Keratinocyte (primary cell): ENCODE measurements at regions not wholly inside any gene's neighbourhood (a gene's known extent, or its start where the extent isn't known, plus 50 kb on each side); places are given as distances from the start of the nearest gene placed in this dataset.

ENCODE experiments used
- DNase-seq: peaks from one replicate; pipeline ENCODE4 v3.0.0-alpha.2; 2011; ENCODE audit warnings: low read depth, missing footprints, low spot score
- FAIRE-seq: peaks from 2 replicates; lab custom pipeline; 2011; peaks lifted over from hg19 to GRCh38; lab: Jason Lieb, UNC
- H2AFZ ChIP-seq: 2 replicates; pipeline ENCODE4 v1.6.0; 2012; ENCODE audit warnings: low read length, control low read depth, inconsistent platforms; ENCODE audit not compliant: control insufficient read depth
- H3K27ac ChIP-seq: 2 replicates; pipeline ENCODE4 v1.5.1; 2011; ENCODE audit warnings: low read length; ENCODE audit not compliant: control insufficient read depth, insufficient read depth
- H3K27me3 ChIP-seq: 3 replicates; pipeline ENCODE4 v1.6.0; 2011; ENCODE audit warnings: low read length; ENCODE audit not compliant: control insufficient read depth, insufficient read depth; ENCODE audit errors: extremely low read depth
- H3K36me3 ChIP-seq, 2 experiments: 2 replicates in 1 of 2; 3 replicates in 1 of 2; pipeline ENCODE4 v1.5.1; 2011; ENCODE audit warnings: low read length in 2 of 2, mild to moderate bottlenecking in 1 of 2; ENCODE audit not compliant: control insufficient read depth in 2 of 2, insufficient read depth in 2 of 2; ENCODE audit errors: extremely low read depth in 1 of 2
- H3K4me1 ChIP-seq: 3 replicates; pipeline ENCODE4 v1.5.1; 2011; ENCODE audit warnings: low read length; ENCODE audit not compliant: control insufficient read depth, insufficient read depth; ENCODE audit errors: extremely low read depth
- H3K4me2 ChIP-seq: 3 replicates; pipeline ENCODE4 v1.6.0; 2011; ENCODE audit warnings: low read depth, low read length; ENCODE audit not compliant: control insufficient read depth, insufficient read depth; ENCODE audit errors: extremely low read depth
- H3K4me3 ChIP-seq, 3 experiments: fragments of 200-600 bp in 1 of 3; sonication (generic) in 1 of 3; 2 replicates in 2 of 3; 3 replicates in 1 of 3; pipeline ENCODE4 v1.5.1; 2011 to 2016; ENCODE audit warnings: low read length in 3 of 3, mild to moderate bottlenecking in 3 of 3, control low read depth in 2 of 3, inconsistent platforms in 1 of 3, low read depth in 1 of 3, mixed read lengths in 1 of 3, mixed run types in 1 of 3, moderate library complexity in 1 of 3; ENCODE audit not compliant: control insufficient read depth in 2 of 3, insufficient read depth in 2 of 3; ENCODE audit errors: extremely low read depth in 1 of 3
- H3K79me2 ChIP-seq: 2 replicates; pipeline ENCODE4 v1.6.0; 2012; ENCODE audit warnings: low read length; ENCODE audit not compliant: control insufficient read depth, insufficient read depth
- H3K9ac ChIP-seq: 3 replicates; pipeline ENCODE4 v1.6.0; 2011; ENCODE audit warnings: low read length; ENCODE audit not compliant: control insufficient read depth, insufficient read depth; ENCODE audit errors: extremely low read depth
- H3K9me1 ChIP-seq: 3 replicates; pipeline ENCODE4 v1.6.0; 2011; ENCODE audit warnings: low read length; ENCODE audit not compliant: control insufficient read depth, insufficient read depth; ENCODE audit errors: extremely low read depth
- H3K9me3 ChIP-seq: 2 replicates; pipeline ENCODE4 v1.5.1; 2012; ENCODE audit warnings: low read depth, low read length; ENCODE audit not compliant: control insufficient read depth
- H4K20me1 ChIP-seq: 3 replicates; pipeline ENCODE4 v1.6.0; 2011; ENCODE audit warnings: low read length; ENCODE audit not compliant: control insufficient read depth, insufficient read depth; ENCODE audit errors: extremely low read depth
- EZH2 ChIP-seq: IDR thresholded peaks from one replicate; pipeline ENCODE4 v1.6.1; 2012; ENCODE audit warnings: inconsistent platforms, mild to moderate bottlenecking, low read length, moderate library complexity
- dilution Hi-C: fragments of 300-500 bp; cut with MboI; formaldehyde crosslinking; loops from one replicate; pipeline ENCODE4 v1.7.0; 2020; ENCODE audit warnings: low sequenced_read_pairs; ENCODE audit not compliant: extremely low pct_ligation_motif_present
- TF ChIP-seq, protein P1 (sequence below), 3 experiments: IDR thresholded peaks in 1 of 3; conservative IDR thresholded peaks in 1 of 3; optimal IDR thresholded peaks in 1 of 3; 2 replicates in 2 of 3; 3 replicates in 1 of 3; pipeline versions ENCODE3 to v1.5.1; 2011; ENCODE audit warnings: low read length in 3 of 3, mild to moderate bottlenecking in 3 of 3, moderate library complexity in 2 of 3, control low read depth in 1 of 3, inconsistent platforms in 1 of 3; ENCODE audit not compliant: insufficient read depth in 2 of 3; ENCODE audit errors: extremely low read depth in 1 of 3

GRCh38 chr5:174235221-174236011, 189.9 kb downstream of the NSG2 start:
- no peak overlapping the region for H3K9ac ChIP-seq
- TF ChIP-seq EZH2, result no peak
- TF ChIP-seq, protein P1, sequence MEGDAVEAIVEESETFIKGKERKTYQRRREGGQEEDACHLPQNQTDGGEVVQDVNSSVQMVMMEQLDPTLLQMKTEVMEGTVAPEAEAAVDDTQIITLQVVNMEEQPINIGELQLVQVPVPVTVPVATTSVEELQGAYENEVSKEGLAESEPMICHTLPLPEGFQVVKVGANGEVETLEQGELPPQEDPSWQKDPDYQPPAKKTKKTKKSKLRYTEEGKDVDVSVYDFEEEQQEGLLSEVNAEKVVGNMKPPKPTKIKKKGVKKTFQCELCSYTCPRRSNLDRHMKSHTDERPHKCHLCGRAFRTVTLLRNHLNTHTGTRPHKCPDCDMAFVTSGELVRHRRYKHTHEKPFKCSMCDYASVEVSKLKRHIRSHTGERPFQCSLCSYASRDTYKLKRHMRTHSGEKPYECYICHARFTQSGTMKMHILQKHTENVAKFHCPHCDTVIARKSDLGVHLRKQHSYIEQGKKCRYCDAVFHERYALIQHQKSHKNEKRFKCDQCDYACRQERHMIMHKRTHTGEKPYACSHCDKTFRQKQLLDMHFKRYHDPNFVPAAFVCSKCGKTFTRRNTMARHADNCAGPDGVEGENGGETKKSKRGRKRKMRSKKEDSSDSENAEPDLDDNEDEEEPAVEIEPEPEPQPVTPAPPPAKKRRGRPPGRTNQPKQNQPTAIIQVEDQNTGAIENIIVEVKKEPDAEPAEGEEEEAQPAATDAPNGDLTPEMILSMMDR (optimal IDR thresholded peaks at IDR 0.05 in 1 of 3, IDR thresholded peaks at IDR 0.05 in 1 of 3, conservative IDR thresholded peaks at IDR 0.05 in 1 of 3; ENCODE audit: extremely low read depth in 1 of 3, insufficient read depth in 2 of 3, low read length in 3 of 3), result no peak
- no peaks in the 10 kb centered on the region for H4K20me1 ChIP-seq
- dilution Hi-C loops, result no loop called here
- DNase-seq (no peak), FAIRE-seq (no peak)
- H3K79me2 ChIP-seq, result no peaks in the 10 kb centered on the region
- H3K27ac ChIP-seq, result no peak overlapping the region
- no peaks in the 10 kb centered on the region for H3K4me1 ChIP-seq
- no peak overlapping the region for H3K4me2 ChIP-seq
- H3K9me3 ChIP-seq, result peaks cover 4% of the 10 kb centered on the region
- H3K27me3 ChIP-seq, result no peaks in the 10 kb centered on the region
- no peaks in the 10 kb centered on the region for H3K36me3 ChIP-seq
- no peaks in the 10 kb centered on the region for H3K9me1 ChIP-seq
- H3K4me3 ChIP-seq, result no peak overlapping the region
- H2AFZ ChIP-seq, result no peak overlapping the region

DNA sequence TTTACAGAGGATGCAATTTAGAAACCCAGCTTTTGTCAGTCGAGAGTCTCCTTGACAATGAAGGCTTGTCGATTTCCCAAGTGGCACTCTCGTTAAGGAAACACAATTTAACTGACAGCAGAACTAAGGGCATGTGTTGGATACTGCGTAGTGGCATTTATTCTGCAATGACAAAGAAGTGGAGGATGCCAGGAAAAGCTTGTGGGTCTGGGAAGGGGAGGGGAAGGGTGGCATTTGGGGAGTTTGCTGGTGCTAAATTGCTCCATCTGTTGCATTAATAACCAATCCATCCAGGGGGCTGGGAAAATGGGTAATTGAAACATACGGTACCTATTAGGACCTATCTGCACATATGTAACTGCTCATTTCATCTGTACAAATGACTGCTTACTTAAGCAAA, 190.6 kb downstream of the NSG2 start:
- no peak for TF ChIP-seq EZH2
- TF ChIP-seq, protein P1 (optimal IDR thresholded peaks at IDR 0.05 in 1 of 3, IDR thresholded peaks at IDR 0.05 in 1 of 3, conservative IDR thresholded peaks at IDR 0.05 in 1 of 3; ENCODE audit: extremely low read depth in 1 of 3, insufficient read depth in 2 of 3, low read length in 3 of 3), result no peak
- H3K4me2 ChIP-seq, result no peak overlapping the region
- no peak for FAIRE-seq

More for the DNA sequence above, 190.6 kb downstream of the NSG2 start:
- no peaks in the 10 kb centered on the region for H3K27me3 ChIP-seq
- no peaks in the 10 kb centered on the region for H3K9me1 ChIP-seq
- DNase-seq, result no peak
- no peaks in the 10 kb centered on the region for H3K4me1 ChIP-seq
- dilution Hi-C loops, result no loop called here
- peaks cover 4% of the 10 kb centered on the region for H3K9me3 ChIP-seq
- no peaks in the 10 kb centered on the region for H4K20me1 ChIP-seq
- no peak overlapping the region for H3K4me3 ChIP-seq
- H3K9ac ChIP-seq, result no peak overlapping the region
- no peak overlapping the region for H2AFZ ChIP-seq
- no peaks in the 10 kb centered on the region for H3K79me2 ChIP-seq
- H3K36me3 ChIP-seq, result no peaks in the 10 kb centered on the region
- no peak overlapping the region for H3K27ac ChIP-seq
